GM21737 (cell line): ENCODE measurements at regions not wholly inside any gene's neighbourhood (a gene's known extent, or its start where the extent isn't known, plus 50 kb on each side); places are given as distances from the start of the nearest gene placed in this dataset.
"Not testable (repeated sequence)": the region's sequence is repeated elsewhere in the genome, so short reads cannot be mapped to it uniquely, and the experiment has no call there.

Experiments
- ATAC-seq: cut with Tn5 transposase; IDR thresholded peaks from one replicate; pipeline ENCODE4 v1.9.1; 2021; ENCODE audit warnings: mild to moderate bottlenecking, moderate library complexity; ENCODE audit not compliant: unreplicated experiment

DNA sequence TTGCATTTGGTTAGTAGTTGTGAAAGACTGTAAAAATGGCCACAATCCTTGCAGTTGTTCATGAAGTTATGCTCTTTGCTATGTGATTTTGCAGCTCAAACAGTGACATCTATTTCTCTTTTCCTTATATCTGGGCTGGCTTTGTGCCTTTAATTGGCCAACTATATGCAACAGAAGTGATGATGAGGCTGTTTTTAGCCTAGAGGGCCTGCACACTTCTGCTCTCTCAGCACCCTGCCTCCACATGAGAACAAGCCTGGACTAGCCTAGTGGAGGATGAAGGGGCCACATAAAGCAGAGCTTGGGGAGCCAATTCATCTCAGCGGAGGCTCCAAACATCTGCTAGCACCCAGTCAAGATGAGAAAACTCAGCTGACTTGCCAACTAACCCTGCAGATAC, 339.8 kb downstream of the OMA1 start:
- no peak for ATAC-seq

DNA sequence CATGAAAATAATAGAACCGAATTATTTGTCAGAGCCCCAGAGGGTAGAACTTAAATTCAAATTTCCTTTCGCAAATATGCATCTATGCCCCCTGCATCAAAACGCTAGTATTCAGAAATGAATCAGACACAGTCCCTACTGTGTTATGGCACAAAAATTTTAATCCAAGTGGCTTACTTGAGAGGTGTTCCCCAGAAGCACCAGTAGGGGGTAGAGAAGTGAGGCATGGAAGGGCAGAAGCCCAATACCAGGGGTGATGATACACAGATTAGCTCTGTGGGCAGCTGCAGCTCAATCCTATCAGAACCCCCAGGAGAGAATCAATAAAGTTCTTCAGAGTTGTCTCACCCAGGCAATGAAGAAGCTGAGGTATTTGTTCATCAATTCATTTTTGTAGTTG, 342.2 kb downstream of the OMA1 start:
- no peak for ATAC-seq

DNA sequence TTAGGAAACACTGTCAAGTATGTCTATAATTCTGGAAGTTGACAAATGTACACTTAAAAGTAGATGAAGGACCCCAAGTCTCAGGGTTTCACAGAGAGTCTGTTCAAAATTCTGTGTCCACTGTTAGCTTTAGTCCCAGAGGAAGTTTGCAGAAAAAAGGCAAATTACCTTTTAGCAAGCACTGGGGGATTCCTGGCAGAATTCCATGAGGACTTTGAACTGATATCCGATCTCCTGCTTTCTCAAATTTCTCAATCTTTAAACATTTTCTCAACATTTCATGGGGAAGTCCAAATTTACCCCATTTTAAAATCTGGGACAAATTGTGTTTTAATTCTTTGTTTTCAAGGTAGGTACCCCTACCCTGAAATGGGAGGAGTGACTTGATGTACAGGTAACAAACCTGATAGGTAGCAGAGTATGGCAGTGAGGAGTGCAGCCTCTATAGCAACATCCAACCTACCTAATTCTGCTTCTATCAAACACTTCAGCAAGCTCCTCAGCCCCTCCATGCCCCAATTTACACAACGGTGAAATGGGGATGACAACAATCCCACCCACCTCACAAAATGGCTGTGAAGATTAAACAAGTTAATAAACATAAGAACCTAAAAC, 344.9 kb downstream of the OMA1 start:
- no peak for ATAC-seq

DNA sequence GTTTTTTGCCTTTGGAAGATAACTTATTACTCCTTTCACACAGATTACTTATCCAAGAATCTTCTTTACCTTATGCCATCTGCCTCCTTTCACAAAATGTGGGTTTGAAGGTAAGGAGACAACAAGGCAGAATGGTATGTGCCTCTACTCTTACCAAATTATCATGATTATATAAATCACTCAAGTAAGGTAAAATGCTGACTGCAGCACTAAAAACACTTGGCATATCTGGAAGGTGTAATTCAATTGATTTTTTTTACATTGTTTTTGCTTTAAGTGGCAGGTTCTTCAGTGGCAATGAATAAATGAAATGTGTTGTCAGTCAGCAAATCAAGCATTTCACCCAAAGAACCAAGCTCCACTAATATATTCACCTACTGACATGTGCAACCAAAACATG, 346.1 kb downstream of the OMA1 start:
- no peak for ATAC-seq

DNA sequence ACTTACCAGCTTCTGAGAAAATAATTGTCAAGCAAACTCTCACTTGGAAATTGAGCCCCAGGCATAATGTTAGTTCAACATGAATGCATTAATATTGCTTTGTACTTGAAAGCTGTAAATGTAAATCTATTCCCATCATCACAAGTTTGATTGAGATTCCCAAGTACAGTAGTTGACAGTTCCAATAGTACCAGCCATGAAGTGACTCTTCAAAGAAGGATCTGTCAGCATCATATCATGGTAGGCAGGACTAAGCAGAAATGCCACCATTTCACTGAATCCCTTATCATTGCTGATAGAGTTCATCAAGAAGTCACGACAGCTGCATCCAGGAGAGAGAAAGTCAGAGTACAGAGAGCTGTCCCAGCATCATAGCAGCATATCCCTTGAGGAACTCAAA, 348.7 kb downstream of the OMA1 start:
- no peak for ATAC-seq

DNA sequence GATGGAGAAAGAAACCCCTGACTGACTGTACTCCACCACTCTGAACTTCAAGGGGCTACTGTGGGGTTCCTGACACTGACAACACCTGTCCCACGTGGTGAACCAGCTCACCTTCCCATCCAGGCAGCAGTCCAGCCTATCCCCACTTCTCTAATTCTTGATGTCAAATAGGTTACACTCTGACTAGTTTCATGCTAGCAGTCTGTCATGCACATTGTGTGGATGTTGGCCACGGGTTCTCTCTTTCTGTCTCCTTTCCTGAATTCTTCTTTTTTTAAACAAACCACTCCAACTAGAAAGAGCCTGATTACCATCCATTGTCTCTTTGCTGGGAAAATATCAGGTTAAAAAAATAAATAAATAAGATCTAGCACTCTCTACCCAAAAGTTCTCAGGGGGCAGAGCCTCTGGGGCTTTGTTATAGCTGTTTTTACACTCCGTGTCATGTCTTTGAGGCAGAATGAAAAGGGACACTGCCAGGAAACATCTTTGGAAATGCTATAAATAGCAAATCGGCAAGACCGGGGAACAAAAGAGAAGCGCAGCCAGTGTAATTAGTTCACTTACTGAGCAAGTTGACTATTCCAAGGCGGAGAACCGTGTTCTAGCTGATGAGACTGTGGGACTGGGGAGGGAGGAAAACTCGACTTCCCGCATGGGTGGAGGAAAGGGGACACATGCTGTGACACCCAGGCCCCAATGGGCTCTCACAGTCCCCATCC, 356.1 kb downstream of the OMA1 start:
- ATAC-seq, result no peak

DNA sequence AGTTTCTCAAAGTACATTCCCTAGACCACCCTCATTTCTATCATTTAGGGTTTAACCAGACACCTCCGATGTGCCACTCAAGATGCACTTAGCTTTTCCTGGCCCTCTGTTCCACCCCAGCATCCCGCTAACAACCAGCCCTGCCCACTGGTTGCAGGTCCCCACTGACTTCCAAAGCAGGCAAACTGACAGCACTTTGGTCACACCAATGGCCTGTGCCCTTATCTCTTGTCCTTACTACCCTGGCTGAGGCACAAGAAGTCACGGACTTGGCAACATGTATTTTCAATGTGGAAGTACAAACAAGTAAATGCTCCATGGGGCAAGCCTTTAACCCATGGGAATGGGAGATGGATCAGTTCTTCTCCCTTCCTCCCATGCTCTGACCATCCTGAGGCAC, 357.1 kb downstream of the OMA1 start:
- ATAC-seq, result no peak

DNA sequence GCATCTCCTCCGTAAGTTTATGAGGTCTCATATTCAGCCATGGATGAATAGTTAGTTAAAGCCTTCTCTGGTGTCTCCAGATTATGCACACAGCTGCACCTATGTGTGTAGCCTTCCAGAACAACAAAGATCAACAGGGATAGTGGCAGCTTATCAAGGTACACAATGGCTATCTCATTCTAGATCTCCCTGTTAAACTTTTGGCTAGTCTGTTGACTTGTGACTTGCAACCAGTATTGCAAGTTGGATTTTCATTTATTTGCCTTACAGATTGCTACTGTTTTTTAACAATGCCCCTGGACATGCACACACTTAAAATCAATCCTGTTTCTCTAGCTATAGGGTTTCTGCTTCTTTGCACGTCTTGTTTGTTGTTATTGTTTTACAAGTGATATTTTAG, 363.2 kb downstream of the OMA1 start:
- no peak for ATAC-seq

DNA sequence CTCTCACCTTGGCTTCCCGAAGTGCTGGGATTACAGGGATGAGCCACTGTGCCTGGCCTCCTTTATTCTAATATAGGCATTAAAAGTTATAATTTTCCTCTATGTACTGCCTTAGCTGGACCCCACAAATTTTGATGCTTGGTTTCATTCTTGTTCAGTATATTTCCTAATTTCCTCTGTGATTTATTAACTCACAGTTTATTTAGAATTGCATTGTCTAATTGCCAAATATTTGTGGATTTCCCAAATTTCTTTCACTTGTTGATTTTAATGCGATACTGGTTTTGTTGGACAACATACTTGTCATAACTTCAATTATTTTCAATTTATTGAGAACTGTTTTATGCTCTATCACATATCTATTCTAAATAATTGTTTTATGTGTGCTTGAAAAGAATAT, 366.0 kb downstream of the OMA1 start:
- ATAC-seq, result no peak

DNA sequence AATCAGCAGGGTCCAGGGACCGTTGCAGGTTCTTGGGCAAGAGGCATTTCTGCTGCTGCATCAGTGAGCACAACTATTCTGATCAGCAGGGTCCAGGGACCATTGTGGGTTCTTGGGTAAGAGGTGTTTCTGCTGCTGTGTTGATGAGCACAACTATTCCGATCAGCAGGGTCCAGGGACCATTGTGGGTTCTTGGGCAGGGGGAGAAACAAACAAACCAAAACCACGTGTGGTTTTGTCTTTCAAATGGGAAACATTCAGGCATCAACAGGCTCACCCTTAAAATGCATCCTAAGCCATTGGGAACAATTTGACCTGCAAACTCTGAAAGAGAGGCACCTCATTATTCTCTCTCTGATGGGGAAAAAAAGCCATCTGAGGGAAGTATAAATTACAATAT, 377.4 kb downstream of the OMA1 start:
- ATAC-seq, result not testable (repeated sequence)

DNA sequence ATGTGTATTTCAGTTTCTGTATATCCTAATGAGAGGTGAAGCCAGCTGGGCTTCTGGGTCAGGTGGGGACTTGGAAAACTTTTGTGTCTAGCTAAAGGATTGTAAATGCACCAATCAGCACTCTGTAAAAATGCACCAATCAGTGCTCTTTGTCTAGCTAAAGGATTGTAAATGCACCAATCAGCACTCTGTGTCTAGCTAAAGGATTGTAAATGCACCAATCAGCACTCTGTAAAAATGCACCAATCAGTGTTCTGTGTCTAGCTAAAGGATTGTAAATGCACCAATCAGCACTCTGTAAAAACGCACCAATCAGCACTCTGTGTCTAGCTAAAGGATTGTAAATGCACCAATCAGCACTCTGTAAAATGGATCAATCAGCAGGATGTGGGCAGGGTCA, 379.4 kb downstream of the OMA1 start:
- not testable (repeated sequence) for ATAC-seq

DNA sequence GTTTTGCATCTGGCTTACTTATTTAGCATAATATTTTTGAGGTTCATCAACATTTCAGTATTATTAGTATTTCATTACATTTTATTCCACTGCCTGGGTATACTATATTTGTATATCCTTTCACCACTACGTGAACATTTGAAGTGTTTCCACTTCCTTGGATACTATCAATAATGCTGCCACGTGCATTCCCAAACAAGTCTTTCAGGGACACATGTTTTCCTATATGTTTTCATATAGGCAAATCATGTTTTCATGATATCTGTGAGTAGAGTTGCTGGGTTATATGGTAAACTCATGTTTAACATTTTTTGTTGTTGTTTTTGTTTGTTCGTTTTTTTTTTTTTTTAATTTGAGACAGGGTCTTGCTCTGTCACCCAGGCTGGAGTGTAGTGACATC, 380.1 kb downstream of the OMA1 start:
- ATAC-seq, result no peak

DNA sequence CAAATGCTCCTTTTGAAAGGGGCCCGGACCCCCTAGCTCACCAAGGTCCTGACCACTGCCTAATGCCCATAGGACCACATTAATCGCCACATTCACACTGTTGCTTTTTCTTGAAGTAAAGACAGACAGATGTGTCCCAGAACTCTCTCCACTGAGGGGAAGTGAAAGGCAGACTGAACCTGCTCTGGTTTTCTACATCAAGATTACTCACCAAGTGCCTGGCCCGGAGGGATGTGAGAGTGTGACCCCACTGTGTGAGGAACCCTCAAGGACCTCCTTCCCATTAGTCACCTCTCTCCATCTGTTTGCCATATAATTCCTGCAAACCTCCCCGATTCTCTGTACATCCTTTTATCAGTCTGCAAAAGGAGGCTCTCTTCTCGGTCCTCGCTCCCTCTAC, 381.5 kb downstream of the OMA1 start:
- ATAC-seq, result no peak

DNA sequence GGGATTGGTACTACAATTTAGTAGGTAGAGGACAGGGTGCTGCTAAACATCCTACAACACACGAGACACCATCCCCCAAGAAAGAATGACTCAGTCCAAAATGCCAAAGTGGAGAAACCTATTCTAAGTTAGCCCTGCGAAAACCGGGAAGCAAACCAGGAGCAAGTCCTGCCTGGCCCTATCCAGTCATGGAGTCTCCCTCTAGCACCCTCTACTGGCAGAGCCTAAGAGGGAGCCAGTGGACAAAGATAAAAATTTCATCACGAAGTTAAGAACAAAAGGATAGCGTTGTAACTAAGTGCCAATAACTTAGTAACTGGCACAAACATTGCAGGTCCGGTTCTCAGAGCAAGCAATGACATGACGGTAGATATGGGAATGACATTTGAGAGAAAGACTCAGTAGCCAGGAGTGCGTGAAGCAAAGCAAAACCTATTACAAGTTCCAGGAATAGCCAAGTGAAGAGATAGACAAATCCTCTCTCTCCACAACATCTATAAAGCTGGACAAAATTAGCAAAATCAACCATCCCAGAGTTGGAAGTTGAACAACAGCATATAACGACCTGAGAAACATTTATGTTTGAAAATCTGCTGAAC, 383.5 kb downstream of the OMA1 start:
- no peak for ATAC-seq

DNA sequence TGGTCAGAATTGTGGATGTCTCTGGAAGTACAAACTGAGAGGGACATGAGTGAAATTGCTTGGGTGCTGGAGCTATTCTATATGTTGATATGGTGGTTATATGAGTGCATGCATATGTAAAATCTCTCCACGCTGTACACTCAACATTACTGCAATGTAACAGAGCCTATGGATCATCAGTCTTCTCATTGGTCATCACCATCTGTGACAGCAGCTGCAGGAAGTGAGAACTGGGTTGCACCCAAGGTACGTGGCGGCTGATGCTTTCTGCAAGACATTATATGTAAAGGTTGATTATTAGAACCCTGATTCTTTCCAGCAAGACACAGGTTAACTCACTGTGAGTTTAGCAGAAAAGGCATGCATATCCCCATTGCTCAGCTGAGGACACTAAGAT, 387.1 kb downstream of the OMA1 start:
- ATAC-seq, result no peak

DNA sequence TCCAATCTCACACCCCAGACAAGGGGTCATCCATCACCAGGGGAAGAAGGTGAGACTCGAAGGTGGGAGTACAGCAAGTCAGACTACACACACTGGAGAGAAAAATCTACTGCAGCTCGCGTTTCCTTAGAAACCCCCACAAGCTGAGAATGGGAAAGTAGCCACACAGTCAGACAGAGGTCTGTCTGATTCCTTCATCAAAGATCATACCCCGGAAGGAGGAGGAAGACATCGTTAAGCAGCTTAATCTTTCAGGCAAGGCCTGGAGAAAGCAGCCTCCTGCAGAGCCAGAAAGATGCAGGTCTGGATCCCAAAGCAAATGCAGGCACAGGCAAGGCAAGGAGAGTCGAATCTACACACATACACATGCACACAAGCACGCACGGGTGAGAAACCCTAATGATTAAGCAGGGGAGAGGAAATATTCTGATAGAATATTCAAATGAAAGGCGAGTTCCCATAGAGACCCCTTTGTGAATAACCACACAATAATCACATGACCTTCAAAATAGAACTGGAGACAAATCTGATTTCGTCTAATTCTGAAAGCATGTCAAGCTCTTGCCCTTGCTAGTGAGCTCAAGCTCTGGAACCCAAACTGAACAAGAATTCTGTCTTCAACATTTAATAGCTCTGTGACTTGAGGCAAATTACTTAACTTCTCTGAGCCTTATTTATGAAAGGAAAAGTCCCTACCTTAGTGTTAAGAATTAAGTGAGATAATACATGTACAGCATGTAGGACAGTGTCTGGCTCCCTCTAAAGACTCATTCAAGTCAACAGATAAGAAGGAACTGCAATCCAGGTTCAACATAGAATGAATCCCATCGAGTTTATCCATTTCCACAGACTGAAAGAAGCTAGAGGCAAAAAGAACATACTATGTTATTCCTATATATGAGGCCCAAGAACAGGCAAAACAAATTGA, 387.8 kb downstream of the OMA1 start:
- no peak for ATAC-seq

DNA sequence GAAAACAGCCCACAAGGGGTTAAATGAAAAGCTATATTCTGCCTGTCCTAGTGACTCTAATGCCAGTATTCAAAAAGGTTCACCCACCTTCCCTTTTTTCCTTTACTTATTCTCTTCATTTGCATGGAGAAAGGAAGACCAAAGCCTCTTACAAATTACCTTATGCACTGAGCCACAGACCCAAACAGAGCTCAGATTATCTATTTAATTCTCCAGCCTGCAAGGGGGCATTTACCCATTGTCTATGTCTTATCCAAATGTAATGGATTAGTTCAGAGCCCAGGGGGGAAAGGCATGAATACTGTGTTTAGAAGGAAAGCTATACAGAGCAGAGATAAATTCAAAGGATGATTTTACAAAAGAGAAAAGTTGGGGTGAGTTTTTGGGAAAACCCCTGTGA, 388.5 kb downstream of the OMA1 start:
- ATAC-seq, result no peak

DNA sequence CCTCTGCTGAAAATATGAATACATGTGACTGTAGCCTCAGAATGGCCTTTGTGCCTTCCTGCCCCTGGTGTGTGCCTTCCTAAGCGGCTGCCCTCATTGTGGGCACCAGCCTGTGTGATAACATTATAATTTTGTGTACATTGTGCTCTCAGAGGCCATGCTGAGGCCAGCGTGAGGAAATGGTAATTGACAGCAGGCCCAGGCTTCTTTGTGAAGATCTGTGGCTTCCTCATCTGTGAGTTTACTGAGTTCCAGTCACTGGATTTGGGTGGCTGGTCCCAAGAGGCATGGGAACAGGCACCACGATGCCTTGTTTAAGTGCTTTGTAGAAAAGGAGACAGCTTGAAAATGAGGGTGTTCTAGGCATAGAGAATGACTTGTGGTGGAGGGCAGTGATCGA, 389.3 kb downstream of the OMA1 start:
- ATAC-seq, result no peak

DNA sequence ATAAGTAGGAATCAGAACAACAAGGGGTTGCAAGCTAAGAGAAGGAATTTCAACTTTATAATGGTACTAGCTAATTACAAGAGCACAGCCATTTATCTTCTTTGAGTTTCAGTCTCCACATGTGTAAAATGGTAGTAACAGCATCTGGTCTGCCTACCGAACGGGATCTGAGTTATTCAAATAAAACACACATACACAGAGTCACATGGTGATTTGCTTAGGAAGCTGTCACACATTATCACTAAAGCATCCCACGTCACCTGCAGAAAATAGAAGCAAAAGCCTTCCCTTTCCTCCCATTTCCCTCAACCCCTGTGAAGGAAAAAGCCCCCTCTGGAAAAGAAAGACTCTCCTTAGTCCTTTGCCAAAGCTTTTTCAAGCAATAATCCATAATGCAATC, 389.7 kb downstream of the OMA1 start:
- no peak for ATAC-seq

DNA sequence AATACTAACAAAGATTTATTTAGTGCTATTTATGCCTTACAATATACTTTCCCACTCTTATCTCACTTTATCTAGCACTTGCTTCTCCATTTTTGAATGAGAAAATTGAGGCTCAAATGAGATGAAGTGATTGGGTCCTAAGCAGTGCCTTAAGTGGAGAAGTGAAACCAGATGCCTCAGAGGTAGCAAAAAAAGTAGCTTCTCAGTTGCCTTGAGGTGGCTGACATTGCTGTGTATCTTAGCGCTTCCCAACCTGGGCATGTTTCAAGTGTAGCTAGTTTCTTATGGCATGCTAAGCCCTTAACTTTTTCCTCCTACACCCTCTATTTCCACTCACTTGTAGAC, 390.4 kb downstream of the OMA1 start:
- peak; percentile 78 for ATAC-seq

DNA sequence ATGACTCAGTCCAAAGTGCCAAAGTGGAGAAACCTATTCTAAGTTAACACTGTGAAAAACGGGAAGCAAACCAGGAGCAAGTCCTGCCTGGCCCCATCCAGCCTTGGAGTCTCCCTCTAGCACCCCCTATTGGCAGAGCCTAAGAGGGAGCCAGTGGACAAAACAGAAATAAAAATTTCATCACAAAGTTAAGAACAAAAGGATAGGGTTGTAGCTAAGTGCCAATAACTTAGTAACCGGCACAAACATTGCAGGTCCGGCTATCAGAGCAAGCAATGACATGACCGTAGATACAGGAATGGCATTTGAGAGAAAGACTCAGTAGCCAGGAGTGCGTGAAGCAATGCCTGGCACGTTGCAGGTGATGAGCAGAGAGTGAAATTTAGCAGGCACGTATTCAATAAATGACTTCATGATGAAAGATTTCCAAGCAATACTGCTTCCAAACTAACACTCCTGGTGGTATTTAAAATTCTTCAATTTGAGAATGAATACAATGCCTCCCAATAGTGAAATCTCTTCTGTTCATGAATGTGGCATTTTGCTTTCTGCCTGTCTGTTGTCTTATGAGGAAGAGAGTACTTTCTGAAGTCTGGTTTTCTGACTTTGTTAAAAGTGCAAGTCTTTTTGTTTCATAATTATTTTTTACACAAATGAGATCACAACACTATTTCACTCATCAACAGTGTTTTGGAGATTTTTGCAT, 391.0 kb downstream of the OMA1 start:
- peak; percentile 56 for ATAC-seq
